ENCODE measurements at regions not wholly inside any gene's neighbourhood (a gene's known extent, or its start where the extent isn't known, plus 50 kb on each side); places are given as distances from the start of the nearest gene placed in this dataset.

- Histone ChIP-seq H3K4me1 (replicated peaks in 1 of 2; ENCODE audit: control insufficient read depth in 2 of 2, insufficient read depth in 2 of 2, low read length in 2 of 2) (no peaks in the 10 kb centered on the region), H3K4me2 (ENCODE audit: insufficient read depth, low read length) (no peak overlapping the region), H3K27ac (ENCODE audit: extremely low read depth, low read depth, low read length) (no peak overlapping the region), H3K9me3 (replicated peaks; ENCODE audit: control insufficient read depth, insufficient read depth, low read depth, low read length) (no peaks in the 10 kb centered on the region), H3K9me1 (ENCODE audit: control insufficient read depth, insufficient read depth, low read length) (no peaks in the 10 kb centered on the region), H3K4me3 (no peak overlapping the region), H3K36me3 (ENCODE audit: control insufficient read depth, insufficient read depth, low read length) (no peaks in the 10 kb centered on the region; the same call in 2 of the 3 replicates), H2AFZ (ENCODE audit: low read depth, low read length) (no peak overlapping the region), H3K27me3 (ENCODE audit: control insufficient read depth in 2 of 2, insufficient read depth in 2 of 2, low read length in 2 of 2) (no peaks in the 10 kb centered on the region), H3K9ac (ENCODE audit: insufficient read depth in 1 of 2, low read depth in 2 of 2, low read length in 2 of 2) (no peak overlapping the region), H3K79me2 (ENCODE audit: control insufficient read depth, insufficient read depth, low read length) (no peaks in the 10 kb centered on the region), H4K20me1 (replicated peaks; ENCODE audit: control insufficient read depth, insufficient read depth, low read length) (no peaks in the 10 kb centered on the region)
- DNase-seq (ENCODE audit: extremely low read depth in 1 of 4, low spot score in 3 of 4) (no peak), FAIRE-seq (no peak), ATAC-seq (no peak)
- WGBS (ENCODE audit: insufficient coverage, low coverage, missing lambda C conversion rate): 5% methylated on average over 2 of the region's 2 CpGs
- intact Hi-C loops (cut with micrococcal nuclease): no loop called here
- no TSS peak for BruUV-seq (replicated peaks)
- ChIA-PET POLR2A (no interaction called here), CTCF (ENCODE audit: low intra/inter-chr PET ratio) (no interaction called here)
- in situ Hi-C loops (cut with MboI): no loop called here
- TF ChIP-seq ZNF282 (CRISPR knock-in tag; IDR thresholded peaks at IDR 0.05) (no peak), COPS2 (conservative IDR thresholded peaks at IDR 0.05) (no peak), CBX5 (IDR thresholded peaks at IDR 0.05; ENCODE audit: borderline replicate concordance, low read depth) (no peak), MAZ (CRISPR knock-in tag; conservative IDR thresholded peaks at IDR 0.05 in 1 of 2, IDR thresholded peaks at IDR 0.05 in 1 of 2) (no peak), TFAM (CRISPR knock-in tag; conservative IDR thresholded peaks at IDR 0.05) (no peak), NFIX (CRISPR knock-in tag; IDR thresholded peaks at IDR 0.05; ENCODE audit: low read depth) (no peak), ZNF79 (CRISPR knock-in tag; IDR thresholded peaks at IDR 0.05; ENCODE audit: low read depth) (no peak), ZNF12 (CRISPR knock-in tag; IDR thresholded peaks at IDR 0.05) (no peak), ETS2 (tag; IDR thresholded peaks at IDR 0.05; ENCODE audit: borderline replicate concordance, poor library complexity, severe bottlenecking) (no peak), SMAD4 (CRISPR knock-in tag; conservative IDR thresholded peaks at IDR 0.05) (no peak), LCOR (CRISPR knock-in tag; IDR thresholded peaks at IDR 0.05) (no peak), ZNF263 (CRISPR knock-in tag; IDR thresholded peaks at IDR 0.05; ENCODE audit: borderline replicate concordance) (no peak), SIN3B (IDR thresholded peaks at IDR 0.05; ENCODE audit: low read depth) (no peak), DMBX1 (CRISPR knock-in tag; IDR thresholded peaks at IDR 0.05; ENCODE audit: borderline replicate concordance) (no peak), TCF7L2 (IDR thresholded peaks at IDR 0.05; ENCODE audit: low read depth, low read length) (no peak), SMARCA5 (IDR thresholded peaks at IDR 0.05) (no peak)
Measured at GRCh38 chr2:82708681-82709080, 1750.4 kb downstream of the SUCLG1 start.
